GM12891 (cell line): ENCODE measurements at regions not wholly inside any gene's neighbourhood (a gene's known extent, or its start where the extent isn't known, plus 50 kb on each side); places are given as distances from the start of the nearest gene placed in this dataset.

Source experiments
- POLR2A ChIP-seq: IDR thresholded peaks from 2 replicates; pipeline ENCODE4 v1.6.1; 2011; ENCODE audit warnings: low read depth, low read length, control low read depth
- POLR2AphosphoS5 ChIP-seq: IDR thresholded peaks from 2 replicates; pipeline ENCODE4 v1.6.1; 2011; ENCODE audit warnings: low read depth, low read length, control low read depth
- TAF1 ChIP-seq: IDR thresholded peaks from 2 replicates; pipeline ENCODE4 v1.6.1; 2011; ENCODE audit warnings: low read depth, low read length, control low read depth

- TF ChIP-seq POLR2A (no peak), POLR2AphosphoS5 (no peak), TAF1 (no peak)
These were observed 84.5 kb upstream of the SIMC1 start for GRCh38 chr5:176153741-176154140.
